ENCODE measurements at regions not wholly inside any gene's neighbourhood (a gene's known extent, or its start where the extent isn't known, plus 50 kb on each side); places are given as distances from the start of the nearest gene placed in this dataset.

DNA sequence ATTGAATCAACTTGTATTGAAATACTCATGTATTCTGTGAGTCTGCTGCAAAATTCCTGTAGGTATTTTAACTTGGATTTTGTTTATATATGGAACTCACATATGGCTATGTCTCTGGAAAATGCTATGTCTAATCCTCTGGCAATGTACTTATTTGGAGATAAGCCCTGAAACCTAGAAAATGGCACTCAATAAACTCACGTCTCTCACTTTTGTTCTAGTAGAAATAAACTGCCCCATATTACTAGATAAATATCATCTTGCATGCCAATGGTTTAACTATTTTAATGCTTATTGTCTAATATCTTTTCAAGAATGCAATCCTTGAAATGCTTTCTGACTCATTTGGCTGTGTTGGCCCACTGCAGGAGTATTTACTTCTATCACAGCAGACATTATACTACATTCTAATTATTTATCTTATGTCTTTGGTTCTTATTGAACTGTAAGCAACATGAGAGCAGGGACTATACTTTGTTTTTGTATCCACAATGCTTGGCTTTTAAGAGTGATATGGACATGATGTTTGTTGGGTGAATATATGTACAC lies 292.2 kb upstream of the RSPO3 start:
- Histone ChIP-seq H3K27me3 (ENCODE audit: insufficient read depth) (no peaks in the 10 kb centered on the region), H3K27ac (ENCODE audit: low read depth) (no peak overlapping the region), H3F3A (replicated peaks; ENCODE audit: low read depth) (no peaks in the 10 kb centered on the region), H3K4me2 (no peak overlapping the region), H3K4me1 (ENCODE audit: insufficient read depth) (peaks cover 10% of the 10 kb centered on the region; the same call in 1 of the 2 replicates), H2AFZ (no peak overlapping the region), H3K4me3 (no peak overlapping the region), H3K9me2 (ENCODE audit: insufficient read depth) (no peaks in the 10 kb centered on the region), H4K20me1 (replicated peaks; ENCODE audit: insufficient read depth) (no peaks in the 10 kb centered on the region), H3K36me3 (ENCODE audit: insufficient read depth) (no peaks in the 10 kb centered on the region), H3K79me2 (replicated peaks; ENCODE audit: insufficient read depth) (no peaks in the 10 kb centered on the region)
- no peak for DNase-seq (ENCODE audit: low spot score)
- no peaks in the 10 kb centered on the region for H3K36me3 Mint-ChIP-seq (ENCODE audit: low read depth)
- H3K27me3 Mint-ChIP-seq (ENCODE audit: insufficient read depth, low read depth, poor library complexity) = no peaks in the 10 kb centered on the region
- H3K27ac Mint-ChIP-seq = no peak overlapping the region
- peaks cover 14% of the 10 kb centered on the region for H3K4me1 Mint-ChIP-seq
- ATAC-seq = no peak
- TF ChIP-seq, protein P1, sequence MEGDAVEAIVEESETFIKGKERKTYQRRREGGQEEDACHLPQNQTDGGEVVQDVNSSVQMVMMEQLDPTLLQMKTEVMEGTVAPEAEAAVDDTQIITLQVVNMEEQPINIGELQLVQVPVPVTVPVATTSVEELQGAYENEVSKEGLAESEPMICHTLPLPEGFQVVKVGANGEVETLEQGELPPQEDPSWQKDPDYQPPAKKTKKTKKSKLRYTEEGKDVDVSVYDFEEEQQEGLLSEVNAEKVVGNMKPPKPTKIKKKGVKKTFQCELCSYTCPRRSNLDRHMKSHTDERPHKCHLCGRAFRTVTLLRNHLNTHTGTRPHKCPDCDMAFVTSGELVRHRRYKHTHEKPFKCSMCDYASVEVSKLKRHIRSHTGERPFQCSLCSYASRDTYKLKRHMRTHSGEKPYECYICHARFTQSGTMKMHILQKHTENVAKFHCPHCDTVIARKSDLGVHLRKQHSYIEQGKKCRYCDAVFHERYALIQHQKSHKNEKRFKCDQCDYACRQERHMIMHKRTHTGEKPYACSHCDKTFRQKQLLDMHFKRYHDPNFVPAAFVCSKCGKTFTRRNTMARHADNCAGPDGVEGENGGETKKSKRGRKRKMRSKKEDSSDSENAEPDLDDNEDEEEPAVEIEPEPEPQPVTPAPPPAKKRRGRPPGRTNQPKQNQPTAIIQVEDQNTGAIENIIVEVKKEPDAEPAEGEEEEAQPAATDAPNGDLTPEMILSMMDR (conservative IDR thresholded peaks at IDR 0.05; ENCODE audit: low read depth in 2 of 2) = no peak
- no peak for TF ChIP-seq ZNF331 (CRISPR knock-in tag; IDR thresholded peaks at IDR 0.05; ENCODE audit: low read depth)
- TF ChIP-seq EZH2phosphoT487 (IDR thresholded peaks at IDR 0.05; ENCODE audit: unreplicated experiment) = no peak
- TF ChIP-seq CREB1 (CRISPR knock-in tag; IDR thresholded peaks at IDR 0.05; ENCODE audit: low read depth) = no peak
- TF ChIP-seq, protein P2, sequence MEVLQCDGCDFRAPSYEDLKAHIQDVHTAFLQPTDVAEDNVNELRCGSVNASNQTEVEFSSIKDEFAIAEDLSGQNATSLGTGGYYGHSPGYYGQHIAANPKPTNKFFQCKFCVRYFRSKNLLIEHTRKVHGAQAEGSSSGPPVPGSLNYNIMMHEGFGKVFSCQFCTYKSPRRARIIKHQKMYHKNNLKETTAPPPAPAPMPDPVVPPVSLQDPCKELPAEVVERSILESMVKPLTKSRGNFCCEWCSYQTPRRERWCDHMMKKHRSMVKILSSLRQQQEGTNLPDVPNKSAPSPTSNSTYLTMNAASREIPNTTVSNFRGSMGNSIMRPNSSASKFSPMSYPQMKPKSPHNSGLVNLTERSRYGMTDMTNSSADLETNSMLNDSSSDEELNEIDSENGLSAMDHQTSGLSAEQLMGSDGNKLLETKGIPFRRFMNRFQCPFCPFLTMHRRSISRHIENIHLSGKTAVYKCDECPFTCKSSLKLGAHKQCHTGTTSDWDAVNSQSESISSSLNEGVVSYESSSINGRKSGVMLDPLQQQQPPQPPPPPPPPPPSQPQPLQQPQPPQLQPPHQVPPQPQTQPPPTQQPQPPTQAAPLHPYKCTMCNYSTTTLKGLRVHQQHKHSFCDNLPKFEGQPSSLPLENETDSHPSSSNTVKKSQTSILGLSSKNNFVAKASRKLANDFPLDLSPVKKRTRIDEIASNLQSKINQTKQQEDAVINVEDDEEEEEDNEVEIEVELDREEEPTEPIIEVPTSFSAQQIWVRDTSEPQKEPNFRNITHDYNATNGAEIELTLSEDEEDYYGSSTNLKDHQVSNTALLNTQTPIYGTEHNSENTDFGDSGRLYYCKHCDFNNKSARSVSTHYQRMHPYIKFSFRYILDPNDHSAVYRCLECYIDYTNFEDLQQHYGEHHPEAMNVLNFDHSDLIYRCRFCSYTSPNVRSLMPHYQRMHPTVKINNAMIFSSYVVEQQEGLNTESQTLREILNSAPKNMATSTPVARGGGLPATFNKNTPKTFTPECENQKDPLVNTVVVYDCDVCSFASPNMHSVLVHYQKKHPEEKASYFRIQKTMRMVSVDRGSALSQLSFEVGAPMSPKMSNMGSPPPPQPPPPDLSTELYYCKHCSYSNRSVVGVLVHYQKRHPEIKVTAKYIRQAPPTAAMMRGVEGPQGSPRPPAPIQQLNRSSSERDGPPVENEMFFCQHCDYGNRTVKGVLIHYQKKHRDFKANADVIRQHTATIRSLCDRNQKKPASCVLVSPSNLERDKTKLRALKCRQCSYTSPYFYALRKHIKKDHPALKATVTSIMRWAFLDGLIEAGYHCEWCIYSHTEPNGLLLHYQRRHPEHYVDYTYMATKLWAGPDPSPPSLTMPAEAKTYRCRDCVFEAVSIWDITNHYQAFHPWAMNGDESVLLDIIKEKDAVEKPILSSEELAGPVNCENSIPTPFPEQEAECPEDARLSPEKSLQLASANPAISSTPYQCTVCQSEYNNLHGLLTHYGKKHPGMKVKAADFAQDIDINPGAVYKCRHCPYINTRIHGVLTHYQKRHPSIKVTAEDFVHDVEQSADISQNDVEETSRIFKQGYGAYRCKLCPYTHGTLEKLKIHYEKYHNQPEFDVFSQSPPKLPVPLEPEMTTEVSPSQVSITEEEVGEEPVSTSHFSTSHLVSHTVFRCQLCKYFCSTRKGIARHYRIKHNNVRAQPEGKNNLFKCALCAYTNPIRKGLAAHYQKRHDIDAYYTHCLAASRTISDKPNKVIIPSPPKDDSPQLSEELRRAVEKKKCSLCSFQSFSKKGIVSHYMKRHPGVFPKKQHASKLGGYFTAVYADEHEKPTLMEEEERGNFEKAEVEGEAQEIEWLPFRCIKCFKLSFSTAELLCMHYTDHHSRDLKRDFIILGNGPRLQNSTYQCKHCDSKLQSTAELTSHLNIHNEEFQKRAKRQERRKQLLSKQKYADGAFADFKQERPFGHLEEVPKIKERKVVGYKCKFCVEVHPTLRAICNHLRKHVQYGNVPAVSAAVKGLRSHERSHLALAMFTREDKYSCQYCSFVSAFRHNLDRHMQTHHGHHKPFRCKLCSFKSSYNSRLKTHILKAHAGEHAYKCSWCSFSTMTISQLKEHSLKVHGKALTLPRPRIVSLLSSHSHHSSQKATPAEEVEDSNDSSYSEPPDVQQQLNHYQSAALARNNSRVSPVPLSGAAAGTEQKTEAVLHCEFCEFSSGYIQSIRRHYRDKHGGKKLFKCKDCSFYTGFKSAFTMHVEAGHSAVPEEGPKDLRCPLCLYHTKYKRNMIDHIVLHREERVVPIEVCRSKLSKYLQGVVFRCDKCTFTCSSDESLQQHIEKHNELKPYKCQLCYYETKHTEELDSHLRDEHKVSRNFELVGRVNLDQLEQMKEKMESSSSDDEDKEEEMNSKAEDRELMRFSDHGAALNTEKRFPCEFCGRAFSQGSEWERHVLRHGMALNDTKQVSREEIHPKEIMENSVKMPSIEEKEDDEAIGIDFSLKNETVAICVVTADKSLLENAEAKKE (CRISPR knock-in tag; IDR thresholded peaks at IDR 0.05) = no peak
- TF ChIP-seq, protein P3, sequence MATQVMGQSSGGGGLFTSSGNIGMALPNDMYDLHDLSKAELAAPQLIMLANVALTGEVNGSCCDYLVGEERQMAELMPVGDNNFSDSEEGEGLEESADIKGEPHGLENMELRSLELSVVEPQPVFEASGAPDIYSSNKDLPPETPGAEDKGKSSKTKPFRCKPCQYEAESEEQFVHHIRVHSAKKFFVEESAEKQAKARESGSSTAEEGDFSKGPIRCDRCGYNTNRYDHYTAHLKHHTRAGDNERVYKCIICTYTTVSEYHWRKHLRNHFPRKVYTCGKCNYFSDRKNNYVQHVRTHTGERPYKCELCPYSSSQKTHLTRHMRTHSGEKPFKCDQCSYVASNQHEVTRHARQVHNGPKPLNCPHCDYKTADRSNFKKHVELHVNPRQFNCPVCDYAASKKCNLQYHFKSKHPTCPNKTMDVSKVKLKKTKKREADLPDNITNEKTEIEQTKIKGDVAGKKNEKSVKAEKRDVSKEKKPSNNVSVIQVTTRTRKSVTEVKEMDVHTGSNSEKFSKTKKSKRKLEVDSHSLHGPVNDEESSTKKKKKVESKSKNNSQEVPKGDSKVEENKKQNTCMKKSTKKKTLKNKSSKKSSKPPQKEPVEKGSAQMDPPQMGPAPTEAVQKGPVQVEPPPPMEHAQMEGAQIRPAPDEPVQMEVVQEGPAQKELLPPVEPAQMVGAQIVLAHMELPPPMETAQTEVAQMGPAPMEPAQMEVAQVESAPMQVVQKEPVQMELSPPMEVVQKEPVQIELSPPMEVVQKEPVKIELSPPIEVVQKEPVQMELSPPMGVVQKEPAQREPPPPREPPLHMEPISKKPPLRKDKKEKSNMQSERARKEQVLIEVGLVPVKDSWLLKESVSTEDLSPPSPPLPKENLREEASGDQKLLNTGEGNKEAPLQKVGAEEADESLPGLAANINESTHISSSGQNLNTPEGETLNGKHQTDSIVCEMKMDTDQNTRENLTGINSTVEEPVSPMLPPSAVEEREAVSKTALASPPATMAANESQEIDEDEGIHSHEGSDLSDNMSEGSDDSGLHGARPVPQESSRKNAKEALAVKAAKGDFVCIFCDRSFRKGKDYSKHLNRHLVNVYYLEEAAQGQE (IDR thresholded peaks at IDR 0.05; ENCODE audit: unreplicated experiment) = no peak
- TF ChIP-seq POLR2AphosphoS5 (IDR thresholded peaks at IDR 0.05; ENCODE audit: low read depth) = no peak
- TF ChIP-seq EZH2 (IDR thresholded peaks at IDR 0.05; ENCODE audit: low read depth, unreplicated experiment) = no peak
- no peak for TF ChIP-seq NANOG (IDR thresholded peaks at IDR 0.05; ENCODE audit: borderline replicate concordance)
- TF ChIP-seq, protein P4, sequence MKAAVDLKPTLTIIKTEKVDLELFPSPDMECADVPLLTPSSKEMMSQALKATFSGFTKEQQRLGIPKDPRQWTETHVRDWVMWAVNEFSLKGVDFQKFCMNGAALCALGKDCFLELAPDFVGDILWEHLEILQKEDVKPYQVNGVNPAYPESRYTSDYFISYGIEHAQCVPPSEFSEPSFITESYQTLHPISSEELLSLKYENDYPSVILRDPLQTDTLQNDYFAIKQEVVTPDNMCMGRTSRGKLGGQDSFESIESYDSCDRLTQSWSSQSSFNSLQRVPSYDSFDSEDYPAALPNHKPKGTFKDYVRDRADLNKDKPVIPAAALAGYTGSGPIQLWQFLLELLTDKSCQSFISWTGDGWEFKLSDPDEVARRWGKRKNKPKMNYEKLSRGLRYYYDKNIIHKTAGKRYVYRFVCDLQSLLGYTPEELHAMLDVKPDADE (IDR thresholded peaks at IDR 0.05) = no peak
- H3K9me3 Mint-ChIP-seq = no peaks in the 10 kb centered on the region
- H3K4me3 Mint-ChIP-seq = no peak overlapping the region
